LNCAP (cell line): ENCODE measurements at regions not wholly inside any gene's neighbourhood (a gene's known extent, or its start where the extent isn't known, plus 50 kb on each side); places are given as distances from the start of the nearest gene placed in this dataset.

Source experiments
- CTCF ChIP-seq: fragments of 450-650 bp; IDR thresholded peaks from 2 replicates; pipeline ENCODE4 v1.5.1; 2017; ENCODE audit warnings: mild to moderate bottlenecking

GRCh38 chr18:65942104-65942503 is 191.3 kb downstream of the CDH7 start:
- TF ChIP-seq CTCF, result no peak

- TF ChIP-seq CTCF, result no peak
Observed at GRCh38 chr18:65941482-65941881, 190.7 kb downstream of the CDH7 start.
